GM23248 (cell line): ENCODE measurements at regions not wholly inside any gene's neighbourhood (a gene's known extent, or its start where the extent isn't known, plus 50 kb on each side); places are given as distances from the start of the nearest gene placed in this dataset.

Source experiments
- EZH2 ChIP-seq: fragments of 200-600 bp; sonication (generic); IDR thresholded peaks from 2 replicates; pipeline ENCODE4 v1.6.1; 2018; ENCODE audit warnings: antibody characterized with exemption, mild to moderate bottlenecking; ENCODE audit not compliant: insufficient read depth, poor library complexity, severe bottlenecking
- EZH2phosphoT487 ChIP-seq: fragments of 200-600 bp; sonication (generic); IDR thresholded peaks from 2 replicates; pipeline ENCODE4 v1.6.1; 2018; ENCODE audit warnings: antibody characterized with exemption, moderate library complexity, mild to moderate bottlenecking, low read depth; ENCODE audit not compliant: insufficient read depth

DNA sequence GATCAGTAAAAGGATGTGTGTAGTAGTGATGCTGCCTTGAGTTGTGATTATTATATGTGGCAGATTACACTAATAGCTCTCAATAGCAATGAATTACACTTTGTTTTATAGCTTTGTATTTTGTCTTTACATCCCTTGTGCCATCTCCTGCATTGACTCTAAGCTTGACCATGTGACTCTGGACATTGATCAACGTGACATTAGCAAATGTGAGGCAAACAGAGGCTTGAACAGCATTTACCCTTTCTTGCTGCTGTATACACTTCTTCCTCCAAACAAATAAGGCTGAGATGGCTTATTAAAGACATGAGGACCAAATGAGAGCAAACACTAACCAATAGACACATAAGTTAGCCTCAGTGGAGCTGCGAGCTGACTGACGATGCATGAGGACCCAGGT lies 63.5 kb downstream of the MAD2L1 start:
- TF ChIP-seq EZH2phosphoT487 (no peak), EZH2 (no peak)
